ENCODE measurements at regions not wholly inside any gene's neighbourhood (a gene's known extent, or its start where the extent isn't known, plus 50 kb on each side); places are given as distances from the start of the nearest gene placed in this dataset.

DNA sequence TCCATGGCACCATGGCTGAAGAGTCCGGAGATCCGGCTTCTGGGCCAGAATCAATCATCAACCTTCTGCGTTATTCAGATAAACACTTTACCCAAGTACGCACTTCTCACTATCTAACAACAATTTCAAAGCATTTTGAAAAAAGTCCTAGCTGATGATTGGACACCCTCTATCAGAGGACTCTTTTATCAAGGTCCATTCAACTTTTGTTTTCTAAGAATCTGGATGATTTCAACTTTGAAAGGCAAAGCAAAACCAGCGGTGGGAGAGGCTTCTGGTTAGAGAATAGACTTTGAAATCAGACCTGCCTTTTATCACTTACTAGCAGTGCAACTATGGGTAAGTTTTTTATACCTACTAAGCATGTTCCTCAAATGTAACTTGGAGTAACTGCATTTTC, 293.6 kb upstream of the TNP1 start:
- no peak for ATAC-seq (ENCODE audit: low read depth)
- ChIA-PET CTCF (no interaction called here), POLR2A (no interaction called here)
- Histone ChIP-seq H4K20me1 (ENCODE audit: control insufficient read depth, insufficient read depth, low read length, poor library complexity, severe bottlenecking) (no peaks in the 10 kb centered on the region), H3K4me3 (ENCODE audit: control extremely low read depth in 1 of 5, extremely low read depth in 1 of 5, insufficient read depth in 1 of 5, low read depth in 2 of 5, low read length in 4 of 5) (no peak overlapping the region), H3K27ac (ENCODE audit: low read length in 2 of 2) (no peak overlapping the region), H3K36me3 (replicated peaks in 1 of 2; ENCODE audit: control extremely low read depth in 1 of 2, control insufficient read depth in 1 of 2, extremely low read depth in 1 of 2, insufficient read depth in 2 of 2, low read length in 1 of 2) (no peaks in the 10 kb centered on the region), H3K9ac (ENCODE audit: low read length) (no peak overlapping the region), H3K27me3 (replicated peaks in 1 of 4; ENCODE audit: control extremely low read depth in 1 of 4, control insufficient read depth in 3 of 4, insufficient read depth in 4 of 4, low read length in 3 of 4) (peaks cover 0 to 3% (median 0%) of the 10 kb centered on the region in 4 experiments), H3K79me2 (ENCODE audit: control insufficient read depth, insufficient read depth, low read length) (no peaks in the 10 kb centered on the region), H3K4me2 (replicated peaks; ENCODE audit: low read depth, low read length, poor library complexity, severe bottlenecking) (no peak overlapping the region), H3K4me1 (ENCODE audit: control insufficient read depth in 2 of 2, insufficient read depth in 2 of 2, low read length in 2 of 2) (no peaks in the 10 kb centered on the region), H3K9me3 (ENCODE audit: control extremely low read depth in 1 of 3, control insufficient read depth in 2 of 3, insufficient read depth in 1 of 3, low read length in 2 of 3) (peaks cover 0 to 5% (median 0%) of the 10 kb centered on the region in 3 donors), H2AFZ (ENCODE audit: insufficient read depth, low read depth, low read length, poor library complexity, severe bottlenecking) (no peak overlapping the region)
- peaks cover 13% of the 10 kb centered on the region for H3K27me3 Mint-ChIP-seq
- intact Hi-C loops (cut with micrococcal nuclease) = no loop called here
- H3K4me1 Mint-ChIP-seq = no peaks in the 10 kb centered on the region
- TF ChIP-seq, protein P1, sequence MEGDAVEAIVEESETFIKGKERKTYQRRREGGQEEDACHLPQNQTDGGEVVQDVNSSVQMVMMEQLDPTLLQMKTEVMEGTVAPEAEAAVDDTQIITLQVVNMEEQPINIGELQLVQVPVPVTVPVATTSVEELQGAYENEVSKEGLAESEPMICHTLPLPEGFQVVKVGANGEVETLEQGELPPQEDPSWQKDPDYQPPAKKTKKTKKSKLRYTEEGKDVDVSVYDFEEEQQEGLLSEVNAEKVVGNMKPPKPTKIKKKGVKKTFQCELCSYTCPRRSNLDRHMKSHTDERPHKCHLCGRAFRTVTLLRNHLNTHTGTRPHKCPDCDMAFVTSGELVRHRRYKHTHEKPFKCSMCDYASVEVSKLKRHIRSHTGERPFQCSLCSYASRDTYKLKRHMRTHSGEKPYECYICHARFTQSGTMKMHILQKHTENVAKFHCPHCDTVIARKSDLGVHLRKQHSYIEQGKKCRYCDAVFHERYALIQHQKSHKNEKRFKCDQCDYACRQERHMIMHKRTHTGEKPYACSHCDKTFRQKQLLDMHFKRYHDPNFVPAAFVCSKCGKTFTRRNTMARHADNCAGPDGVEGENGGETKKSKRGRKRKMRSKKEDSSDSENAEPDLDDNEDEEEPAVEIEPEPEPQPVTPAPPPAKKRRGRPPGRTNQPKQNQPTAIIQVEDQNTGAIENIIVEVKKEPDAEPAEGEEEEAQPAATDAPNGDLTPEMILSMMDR (IDR thresholded peaks at IDR 0.05) = no peak
- TF ChIP-seq EZH2 (IDR thresholded peaks at IDR 0.05; ENCODE audit: borderline replicate concordance, insufficient read depth, low read depth, low read length, poor library complexity, severe bottlenecking) = no peak
- H3K27ac Mint-ChIP-seq = no peak overlapping the region
- 100% methylated on average over 2 of the region's 5 CpGs for WGBS (ENCODE audit: insufficient coverage)
- no peak overlapping the region for H3K4me3 Mint-ChIP-seq
- H3K9me3 Mint-ChIP-seq (ENCODE audit: insufficient read depth) = no peaks in the 10 kb centered on the region
- no peak for DNase-seq

DNA sequence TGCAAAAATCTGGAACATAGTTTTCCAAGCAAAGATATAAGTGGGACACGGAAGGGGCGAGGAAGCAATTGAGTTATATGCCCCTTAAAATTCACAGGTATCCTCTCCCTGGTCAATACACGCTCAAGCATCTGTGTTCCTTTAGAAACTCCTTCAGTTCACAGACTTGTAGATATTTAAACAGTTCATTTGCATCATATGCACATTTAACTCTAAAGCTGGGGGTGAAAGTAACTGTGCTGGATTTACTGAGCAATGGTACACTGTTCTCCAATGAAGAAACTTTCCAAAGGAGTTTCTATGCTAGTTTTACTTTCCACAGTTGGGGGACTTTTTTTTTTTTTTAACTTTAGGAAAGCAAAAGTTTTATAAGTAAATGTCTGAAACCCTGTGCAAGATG, 293.0 kb upstream of the TNP1 start:
- TF ChIP-seq, protein P1 (IDR thresholded peaks at IDR 0.05) = no peak
- TF ChIP-seq EZH2 (IDR thresholded peaks at IDR 0.05; ENCODE audit: borderline replicate concordance, insufficient read depth, low read depth, low read length, poor library complexity, severe bottlenecking) = no peak
- Histone ChIP-seq H3K36me3 (replicated peaks in 1 of 2; ENCODE audit: control extremely low read depth in 1 of 2, control insufficient read depth in 1 of 2, extremely low read depth in 1 of 2, insufficient read depth in 2 of 2, low read length in 1 of 2) (no peaks in the 10 kb centered on the region), H4K20me1 (ENCODE audit: control insufficient read depth, insufficient read depth, low read length, poor library complexity, severe bottlenecking) (no peaks in the 10 kb centered on the region), H3K4me1 (ENCODE audit: control insufficient read depth in 2 of 2, insufficient read depth in 2 of 2, low read length in 2 of 2) (no peaks in the 10 kb centered on the region), H3K4me2 (replicated peaks; ENCODE audit: low read depth, low read length, poor library complexity, severe bottlenecking) (no peak overlapping the region), H3K4me3 (ENCODE audit: control extremely low read depth in 1 of 5, extremely low read depth in 1 of 5, insufficient read depth in 1 of 5, low read depth in 2 of 5, low read length in 4 of 5) (no peak overlapping the region), H3K9ac (ENCODE audit: low read length) (no peak overlapping the region), H3K79me2 (ENCODE audit: control insufficient read depth, insufficient read depth, low read length) (no peaks in the 10 kb centered on the region), H2AFZ (ENCODE audit: insufficient read depth, low read depth, low read length, poor library complexity, severe bottlenecking) (no peak overlapping the region), H3K9me3 (ENCODE audit: control extremely low read depth in 1 of 3, control insufficient read depth in 2 of 3, insufficient read depth in 1 of 3, low read length in 2 of 3) (peaks cover 0 to 5% (median 0%) of the 10 kb centered on the region in 3 donors), H3K27me3 (replicated peaks in 1 of 4; ENCODE audit: control extremely low read depth in 1 of 4, control insufficient read depth in 3 of 4, insufficient read depth in 4 of 4, low read length in 3 of 4) (peaks cover 0 to 3% (median 0%) of the 10 kb centered on the region in 4 experiments), H3K27ac (ENCODE audit: low read length in 2 of 2) (no peak overlapping the region)
- Mint-ChIP-seq H3K27ac (no peak overlapping the region), H3K27me3 (peaks cover 9% of the 10 kb centered on the region), H3K4me3 (no peak overlapping the region), H3K4me1 (no peaks in the 10 kb centered on the region), H3K9me3 (ENCODE audit: insufficient read depth) (no peaks in the 10 kb centered on the region)
- CTCF ChIA-PET = no interaction called here
- no CpG with 5 or more reads among the region's 3 CpGs for WGBS (ENCODE audit: insufficient coverage)
- DNase-seq (no peak), ATAC-seq (ENCODE audit: low read depth) (no peak)
- POLR2A ChIA-PET = no interaction called here
- intact Hi-C loops (cut with micrococcal nuclease) = no loop called here
